ENCODE measurements at regions not wholly inside any gene's neighbourhood (a gene's known extent, or its start where the extent isn't known, plus 50 kb on each side); places are given as distances from the start of the nearest gene placed in this dataset.

GRCh38 chr12:97659117-97659880 is 196.7 kb downstream of the RMST start:
- H3K27ac ChIP-seq = no peak overlapping the region
- peaks cover 0 to 8% (median 3%) of the 10 kb centered on the region in 4 donors for H3K9me3 ChIP-seq
- H3K4me1 ChIP-seq = no peaks in the 10 kb centered on the region
- DNase-seq = no peak
- no peaks in the 10 kb centered on the region for H3K27me3 ChIP-seq
- TF ChIP-seq EP300 (IDR thresholded peaks at IDR 0.05) (no peak), POLR2AphosphoS5 (IDR thresholded peaks at IDR 0.05) (no peak), POLR2A (IDR thresholded peaks at IDR 0.05) (no peak), CTCF (IDR thresholded peaks at IDR 0.05) (no peak)
- WGBS, 5 donors = 47 to 63% (median 60%) methylated on average over 3 of the region's 3 CpGs
- intact Hi-C loops (cut with DNase I; ENCODE audit: low total_unique reads) = no loop called here
- no peaks in the 10 kb centered on the region for H3K36me3 ChIP-seq
- H3K4me3 ChIP-seq = no peak overlapping the region

- 30 to 61% (median 45%) methylated on average over 4 of the region's 4 CpGs for WGBS, 5 donors
- intact Hi-C loops (cut with DNase I; ENCODE audit: low total_unique reads) = no loop called here
- Histone ChIP-seq H3K4me1 (no peaks in the 10 kb centered on the region), H3K27me3 (no peaks in the 10 kb centered on the region), H3K36me3 (no peaks in the 10 kb centered on the region), H3K9me3 (peaks cover 0 to 6% (median 3%) of the 10 kb centered on the region in 4 donors), H3K4me3 (no peak overlapping the region), H3K27ac (no peak overlapping the region)
- no peak for DNase-seq
- TF ChIP-seq CTCF (IDR thresholded peaks at IDR 0.05) (no peak), POLR2AphosphoS5 (IDR thresholded peaks at IDR 0.05) (no peak), EP300 (IDR thresholded peaks at IDR 0.05) (no peak), POLR2A (IDR thresholded peaks at IDR 0.05) (no peak)
These were observed 203.7 kb downstream of the RMST start for GRCh38 chr12:97666263-97666662.

- Histone ChIP-seq H3K4me3 (no peak overlapping the region), H3K4me1 (no peaks in the 10 kb centered on the region), H3K27me3 (no peaks in the 10 kb centered on the region), H3K36me3 (no peaks in the 10 kb centered on the region), H3K9me3 (peaks cover 0 to 7% (median 0%) of the 10 kb centered on the region in 4 donors), H3K27ac (no peak overlapping the region)
- WGBS, 5 donors = 57 to 74% (median 70%) methylated on average over 5 of the region's 5 CpGs
- no peak for DNase-seq
- TF ChIP-seq CTCF (IDR thresholded peaks at IDR 0.05) (no peak), POLR2AphosphoS5 (IDR thresholded peaks at IDR 0.05) (no peak), POLR2A (IDR thresholded peaks at IDR 0.05) (no peak), EP300 (IDR thresholded peaks at IDR 0.05) (no peak)
- intact Hi-C loops (cut with DNase I; ENCODE audit: low total_unique reads) = no loop called here
These were observed 210.3 kb downstream of the RMST start for GRCh38 chr12:97672870-97673269.

- Histone ChIP-seq H3K27ac (no peak overlapping the region), H3K4me1 (no peaks in the 10 kb centered on the region), H3K27me3 (no peaks in the 10 kb centered on the region), H3K36me3 (no peaks in the 10 kb centered on the region), H3K4me3 (no peak overlapping the region), H3K9me3 (no peaks in the 10 kb centered on the region)
- intact Hi-C loops (cut with DNase I; ENCODE audit: low total_unique reads) = no loop called here
- DNase-seq = no peak
- 19 to 62% (median 53%) methylated on average over 2 of the region's 2 CpGs for WGBS, 5 donors
- TF ChIP-seq POLR2A (IDR thresholded peaks at IDR 0.05) = no peak
- no peak for TF ChIP-seq POLR2AphosphoS5 (IDR thresholded peaks at IDR 0.05)
- TF ChIP-seq EP300 (IDR thresholded peaks at IDR 0.05) = no peak
- no peak for TF ChIP-seq CTCF (IDR thresholded peaks at IDR 0.05)
These were observed 218.1 kb downstream of the RMST start for GRCh38 chr12:97680751-97681150.

Data from stomach (tissue), 8 donors.